Keratinocyte (primary cell): ENCODE measurements at regions not wholly inside any gene's neighbourhood (a gene's known extent, or its start where the extent isn't known, plus 50 kb on each side); places are given as distances from the start of the nearest gene placed in this dataset.

Experiments used
- DNase-seq: peaks from one replicate; pipeline ENCODE4 v3.0.0-alpha.2; 2011; ENCODE audit warnings: low read depth, missing footprints, low spot score
- FAIRE-seq: peaks from 2 replicates; lab custom pipeline; 2011; peaks lifted over from hg19 to GRCh38; lab: Jason Lieb, UNC
- H2AFZ ChIP-seq: 2 replicates; pipeline ENCODE4 v1.6.0; 2012; ENCODE audit warnings: low read length, control low read depth, inconsistent platforms; ENCODE audit not compliant: control insufficient read depth
- H3K27ac ChIP-seq: 2 replicates; pipeline ENCODE4 v1.5.1; 2011; ENCODE audit warnings: low read length; ENCODE audit not compliant: control insufficient read depth, insufficient read depth
- H3K27me3 ChIP-seq: 3 replicates; pipeline ENCODE4 v1.6.0; 2011; ENCODE audit warnings: low read length; ENCODE audit not compliant: control insufficient read depth, insufficient read depth; ENCODE audit errors: extremely low read depth
- H3K36me3 ChIP-seq, 2 experiments: 2 replicates in 1 of 2; 3 replicates in 1 of 2; pipeline ENCODE4 v1.5.1; 2011; ENCODE audit warnings: low read length in 2 of 2, mild to moderate bottlenecking in 1 of 2; ENCODE audit not compliant: control insufficient read depth in 2 of 2, insufficient read depth in 2 of 2; ENCODE audit errors: extremely low read depth in 1 of 2
- H3K4me1 ChIP-seq: 3 replicates; pipeline ENCODE4 v1.5.1; 2011; ENCODE audit warnings: low read length; ENCODE audit not compliant: control insufficient read depth, insufficient read depth; ENCODE audit errors: extremely low read depth
- H3K4me2 ChIP-seq: 3 replicates; pipeline ENCODE4 v1.6.0; 2011; ENCODE audit warnings: low read depth, low read length; ENCODE audit not compliant: control insufficient read depth, insufficient read depth; ENCODE audit errors: extremely low read depth
- H3K4me3 ChIP-seq, 3 experiments: fragments of 200-600 bp in 1 of 3; sonication (generic) in 1 of 3; 2 replicates in 2 of 3; 3 replicates in 1 of 3; pipeline ENCODE4 v1.5.1; 2011 to 2016; ENCODE audit warnings: low read length in 3 of 3, mild to moderate bottlenecking in 3 of 3, control low read depth in 2 of 3, inconsistent platforms in 1 of 3, low read depth in 1 of 3, mixed read lengths in 1 of 3, mixed run types in 1 of 3, moderate library complexity in 1 of 3; ENCODE audit not compliant: control insufficient read depth in 2 of 3, insufficient read depth in 2 of 3; ENCODE audit errors: extremely low read depth in 1 of 3
- H3K79me2 ChIP-seq: 2 replicates; pipeline ENCODE4 v1.6.0; 2012; ENCODE audit warnings: low read length; ENCODE audit not compliant: control insufficient read depth, insufficient read depth
- H3K9ac ChIP-seq: 3 replicates; pipeline ENCODE4 v1.6.0; 2011; ENCODE audit warnings: low read length; ENCODE audit not compliant: control insufficient read depth, insufficient read depth; ENCODE audit errors: extremely low read depth
- H3K9me1 ChIP-seq: 3 replicates; pipeline ENCODE4 v1.6.0; 2011; ENCODE audit warnings: low read length; ENCODE audit not compliant: control insufficient read depth, insufficient read depth; ENCODE audit errors: extremely low read depth
- H3K9me3 ChIP-seq: 2 replicates; pipeline ENCODE4 v1.5.1; 2012; ENCODE audit warnings: low read depth, low read length; ENCODE audit not compliant: control insufficient read depth
- H4K20me1 ChIP-seq: 3 replicates; pipeline ENCODE4 v1.6.0; 2011; ENCODE audit warnings: low read length; ENCODE audit not compliant: control insufficient read depth, insufficient read depth; ENCODE audit errors: extremely low read depth
- EZH2 ChIP-seq: IDR thresholded peaks from one replicate; pipeline ENCODE4 v1.6.1; 2012; ENCODE audit warnings: inconsistent platforms, mild to moderate bottlenecking, low read length, moderate library complexity
- dilution Hi-C: fragments of 300-500 bp; cut with MboI; formaldehyde crosslinking; loops from one replicate; pipeline ENCODE4 v1.7.0; 2020; ENCODE audit warnings: low sequenced_read_pairs; ENCODE audit not compliant: extremely low pct_ligation_motif_present
- TF ChIP-seq, protein P1 (sequence below), 3 experiments: IDR thresholded peaks in 1 of 3; conservative IDR thresholded peaks in 1 of 3; optimal IDR thresholded peaks in 1 of 3; 2 replicates in 2 of 3; 3 replicates in 1 of 3; pipeline versions ENCODE3 to v1.5.1; 2011; ENCODE audit warnings: low read length in 3 of 3, mild to moderate bottlenecking in 3 of 3, moderate library complexity in 2 of 3, control low read depth in 1 of 3, inconsistent platforms in 1 of 3; ENCODE audit not compliant: insufficient read depth in 2 of 3; ENCODE audit errors: extremely low read depth in 1 of 3

GRCh38 chr5:125152044-125152443 is 405.6 kb upstream of the ZNF608 start:
- Histone ChIP-seq H3K36me3 (no peaks in the 10 kb centered on the region), H3K4me2 (no peak overlapping the region), H3K4me3 (no peak overlapping the region), H3K9ac (no peak overlapping the region), H3K4me1 (no peaks in the 10 kb centered on the region), H3K27ac (no peak overlapping the region), H3K9me3 (no peaks in the 10 kb centered on the region), H3K27me3 (no peaks in the 10 kb centered on the region), H2AFZ (no peak overlapping the region), H4K20me1 (no peaks in the 10 kb centered on the region), H3K79me2 (no peaks in the 10 kb centered on the region), H3K9me1 (no peaks in the 10 kb centered on the region)
- FAIRE-seq (no peak), DNase-seq (no peak)
- dilution Hi-C loops: no loop called here
- TF ChIP-seq EZH2: no peak
- TF ChIP-seq, protein P1, sequence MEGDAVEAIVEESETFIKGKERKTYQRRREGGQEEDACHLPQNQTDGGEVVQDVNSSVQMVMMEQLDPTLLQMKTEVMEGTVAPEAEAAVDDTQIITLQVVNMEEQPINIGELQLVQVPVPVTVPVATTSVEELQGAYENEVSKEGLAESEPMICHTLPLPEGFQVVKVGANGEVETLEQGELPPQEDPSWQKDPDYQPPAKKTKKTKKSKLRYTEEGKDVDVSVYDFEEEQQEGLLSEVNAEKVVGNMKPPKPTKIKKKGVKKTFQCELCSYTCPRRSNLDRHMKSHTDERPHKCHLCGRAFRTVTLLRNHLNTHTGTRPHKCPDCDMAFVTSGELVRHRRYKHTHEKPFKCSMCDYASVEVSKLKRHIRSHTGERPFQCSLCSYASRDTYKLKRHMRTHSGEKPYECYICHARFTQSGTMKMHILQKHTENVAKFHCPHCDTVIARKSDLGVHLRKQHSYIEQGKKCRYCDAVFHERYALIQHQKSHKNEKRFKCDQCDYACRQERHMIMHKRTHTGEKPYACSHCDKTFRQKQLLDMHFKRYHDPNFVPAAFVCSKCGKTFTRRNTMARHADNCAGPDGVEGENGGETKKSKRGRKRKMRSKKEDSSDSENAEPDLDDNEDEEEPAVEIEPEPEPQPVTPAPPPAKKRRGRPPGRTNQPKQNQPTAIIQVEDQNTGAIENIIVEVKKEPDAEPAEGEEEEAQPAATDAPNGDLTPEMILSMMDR (optimal IDR thresholded peaks at IDR 0.05 in 1 of 3, IDR thresholded peaks at IDR 0.05 in 1 of 3, conservative IDR thresholded peaks at IDR 0.05 in 1 of 3; ENCODE audit: extremely low read depth in 1 of 3, insufficient read depth in 2 of 3, low read length in 3 of 3): no peak

DNA sequence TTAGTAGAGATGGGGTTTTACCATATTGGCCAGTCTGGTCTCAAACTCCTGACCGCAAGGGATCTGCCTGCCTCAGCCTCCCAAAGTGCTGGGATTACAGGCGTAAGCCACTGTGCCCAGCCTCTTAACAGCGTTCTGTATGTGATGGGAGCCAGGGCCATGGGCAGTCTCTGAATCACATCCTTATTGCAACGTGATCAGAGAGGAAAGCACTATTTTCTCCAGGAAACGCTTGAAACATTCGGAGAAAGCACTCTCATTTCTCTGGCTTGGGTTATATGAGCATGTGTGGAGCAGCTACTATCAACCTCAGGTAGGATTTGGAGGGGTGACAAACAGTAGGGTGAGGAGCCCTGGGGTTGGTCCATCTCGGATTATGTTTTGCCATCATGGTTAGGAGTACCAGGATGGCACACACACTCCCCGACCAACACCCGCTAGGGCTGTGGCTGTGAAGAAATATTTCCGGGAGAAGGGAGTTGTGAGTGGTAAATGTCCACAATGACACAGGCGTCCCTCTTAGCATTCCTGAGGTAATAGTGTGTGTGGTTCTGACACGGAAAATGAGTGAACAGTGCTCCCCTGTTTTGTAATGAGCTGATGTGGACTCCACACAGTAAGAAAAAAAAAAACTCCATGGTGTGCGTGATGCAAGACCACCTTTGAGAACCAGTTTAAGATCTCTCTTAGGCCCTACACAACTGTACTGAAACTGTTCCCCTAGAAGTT is 406.2 kb upstream of the ZNF608 start:
- H3K9me3 ChIP-seq: no peaks in the 10 kb centered on the region
- H3K4me2 ChIP-seq: no peak overlapping the region
- no peak overlapping the region for H2AFZ ChIP-seq
- no peak overlapping the region for H3K27ac ChIP-seq
- no peak for TF ChIP-seq EZH2
- TF ChIP-seq, protein P1 (optimal IDR thresholded peaks at IDR 0.05 in 1 of 3, IDR thresholded peaks at IDR 0.05 in 1 of 3, conservative IDR thresholded peaks at IDR 0.05 in 1 of 3; ENCODE audit: extremely low read depth in 1 of 3, insufficient read depth in 2 of 3, low read length in 3 of 3): no peak
- H4K20me1 ChIP-seq: no peaks in the 10 kb centered on the region
- DNase-seq (no peak), FAIRE-seq (no peak)
- no peak overlapping the region for H3K9ac ChIP-seq
- H3K79me2 ChIP-seq: no peaks in the 10 kb centered on the region
- no peaks in the 10 kb centered on the region for H3K9me1 ChIP-seq
- dilution Hi-C loops: no loop called here
- no peaks in the 10 kb centered on the region for H3K4me1 ChIP-seq
- H3K36me3 ChIP-seq: no peaks in the 10 kb centered on the region
- H3K4me3 ChIP-seq: no peak overlapping the region
- no peaks in the 10 kb centered on the region for H3K27me3 ChIP-seq
